Hepatocyte (in vitro differentiated cells): ENCODE measurements at regions not wholly inside any gene's neighbourhood (a gene's known extent, or its start where the extent isn't known, plus 50 kb on each side); places are given as distances from the start of the nearest gene placed in this dataset.

Experiments
- CTCF ChIP-seq: fragments of 200-600 bp; sonication (generic); IDR thresholded peaks from 2 replicates; pipeline ENCODE4 v1.5.1; 2016; ENCODE audit warnings: antibody characterized with exemption, mild to moderate bottlenecking; ENCODE audit not compliant: poor library complexity
- EZH2 ChIP-seq: fragments of 200-600 bp; sonication (generic); IDR thresholded peaks from 2 replicates; pipeline ENCODE4 v1.6.1; 2016; ENCODE audit warnings: antibody characterized with exemption, mild to moderate bottlenecking, borderline replicate concordance
- EZH2phosphoT487 ChIP-seq: fragments of 200-600 bp; sonication (generic); IDR thresholded peaks from one replicate; pipeline ENCODE4 v1.6.1; 2018; ENCODE audit warnings: antibody characterized with exemption, mild to moderate bottlenecking, low read depth, moderate library complexity; ENCODE audit not compliant: unreplicated experiment, severe bottlenecking

- TF ChIP-seq CTCF (no peak), EZH2 (no peak), EZH2phosphoT487 (no peak)
Measured at GRCh38 chr18:40049716-40050115, 1905.3 kb upstream of the PIK3C3 start.
